GM18505 (cell line): ENCODE measurements at regions not wholly inside any gene's neighbourhood (a gene's known extent, or its start where the extent isn't known, plus 50 kb on each side); places are given as distances from the start of the nearest gene placed in this dataset.

ENCODE experiments used
- ATAC-seq: cut with Tn5 transposase; IDR thresholded peaks from one replicate; pipeline ENCODE4 v1.9.1; 2021; ENCODE audit not compliant: unreplicated experiment
- POLR2A ChIP-seq: IDR thresholded peaks from 4 replicates; pipeline ENCODE4 v1.6.1; 2011; ENCODE audit warnings: borderline replicate concordance; ENCODE audit not compliant: insufficient read depth, insufficient read length; ENCODE audit errors: extremely low read depth

DNA sequence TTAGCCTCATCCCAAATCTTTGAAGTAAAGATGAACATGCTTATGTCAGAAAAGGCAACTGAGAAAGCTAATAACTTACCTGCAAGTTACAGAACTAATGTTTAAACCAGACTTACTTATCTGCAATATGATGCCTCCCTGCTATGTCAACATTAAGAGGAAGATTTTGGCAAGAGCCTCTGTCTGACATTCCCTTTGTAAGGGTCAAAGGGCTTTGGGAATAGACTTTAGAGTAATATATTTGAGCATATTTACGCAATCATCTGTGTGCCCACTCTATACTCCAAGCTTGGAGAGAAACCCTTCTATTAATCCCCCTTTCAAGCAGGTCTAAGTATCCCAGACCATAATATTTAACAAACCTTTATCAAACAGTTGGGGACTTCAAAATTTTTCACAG, 389.4 kb downstream of the NPIPA8 start:
- no peak for ATAC-seq
- no peak for TF ChIP-seq POLR2A

DNA sequence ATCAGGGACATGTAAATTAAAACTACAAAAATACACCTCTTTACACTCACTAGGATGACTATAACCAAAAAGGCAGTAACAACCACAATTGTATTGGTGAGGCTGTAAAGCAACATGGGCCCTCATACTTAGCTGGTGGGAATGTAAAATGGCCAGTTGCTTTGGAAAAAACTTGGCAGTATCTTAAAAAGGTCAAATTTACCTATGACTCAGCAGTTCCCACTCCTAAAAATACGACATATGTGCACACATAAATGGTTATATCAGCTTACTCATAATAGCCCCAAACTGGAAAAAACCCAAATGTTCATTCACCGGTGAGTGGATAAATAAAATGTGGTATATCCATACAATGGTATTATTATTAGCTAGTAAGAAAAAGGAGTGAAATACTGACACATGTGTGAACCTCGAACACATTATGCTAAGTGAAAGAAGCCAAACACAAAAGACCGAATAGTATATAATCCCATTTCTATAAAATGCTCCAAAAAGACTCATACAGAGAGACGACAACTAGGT, 391.4 kb downstream of the NPIPA8 start:
- ATAC-seq, result no peak
- TF ChIP-seq POLR2A, result no peak

GRCh38 chr16:17944345-17944744, 392.2 kb downstream of the NPIPA8 start:
- no peak for ATAC-seq

DNA sequence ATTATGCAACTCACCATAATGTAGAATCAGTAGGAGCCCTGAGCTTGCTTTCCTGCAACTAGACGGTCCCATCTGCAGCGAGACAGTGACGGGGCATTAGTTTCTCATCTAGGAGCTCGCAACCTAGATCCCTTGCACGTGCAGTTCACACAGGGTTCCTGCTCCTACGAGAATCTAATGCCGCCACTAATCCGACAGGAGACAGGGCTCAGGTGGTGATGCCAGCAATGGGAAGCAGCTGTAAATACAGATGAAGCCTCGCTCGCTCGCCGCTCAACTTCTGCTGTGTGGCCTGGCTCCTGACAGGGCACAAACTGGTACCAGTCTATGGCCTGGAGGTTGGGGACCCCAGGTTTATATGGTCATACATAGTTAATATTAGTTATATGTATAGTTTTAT, 394.5 kb downstream of the NPIPA8 start:
- TF ChIP-seq POLR2A, result no peak
- ATAC-seq, result no peak

More at GRCh38 chr16:17944345-17944744, 392.2 kb downstream of the NPIPA8 start:
- no peak for TF ChIP-seq POLR2A

GRCh38 chr16:17940584-17941364, 395.8 kb downstream of the NPIPA8 start:
- no peak for TF ChIP-seq POLR2A
- ATAC-seq, result no peak

- no peak for TF ChIP-seq POLR2A
- no peak for ATAC-seq
Observed at GRCh38 chr16:17939723-17940122, 396.8 kb downstream of the NPIPA8 start.

- TF ChIP-seq POLR2A, result no peak
- no peak for ATAC-seq
Observed at GRCh38 chr16:17939122-17939536, 397.4 kb downstream of the NPIPA8 start.

GRCh38 chr16:17938546-17938945, 398.0 kb downstream of the NPIPA8 start:
- no peak for ATAC-seq
- no peak for TF ChIP-seq POLR2A

GRCh38 chr16:17936766-17937402, 399.7 kb downstream of the NPIPA8 start:
- TF ChIP-seq POLR2A, result no peak
- ATAC-seq, result no peak

DNA sequence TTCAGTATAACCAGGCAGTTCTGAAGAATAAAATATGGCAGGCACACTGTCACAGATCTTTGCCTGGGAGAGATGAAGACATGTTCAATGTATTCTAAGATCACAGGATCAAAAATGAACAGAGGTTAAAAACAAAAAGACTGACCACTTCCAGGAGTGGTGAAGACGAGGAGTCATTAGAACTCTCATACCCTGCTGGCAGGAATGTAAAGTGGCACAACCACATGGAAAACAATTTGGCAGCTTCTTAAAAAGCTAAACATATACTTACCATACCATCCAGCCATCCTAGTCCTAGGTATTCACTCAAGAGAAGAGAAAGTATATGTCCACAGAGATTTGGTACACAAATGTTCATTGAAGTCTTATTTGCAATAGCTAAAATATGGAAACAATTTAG, 406.3 kb downstream of the NPIPA8 start:
- ATAC-seq, result no peak
- no peak for TF ChIP-seq POLR2A

GRCh38 chr16:17926866-17927399, 409.6 kb downstream of the NPIPA8 start:
- ATAC-seq, result no peak
- TF ChIP-seq POLR2A, result no peak

GRCh38 chr16:17926461-17926860, 410.1 kb downstream of the NPIPA8 start:
- ATAC-seq, result no peak
- TF ChIP-seq POLR2A, result no peak

- no peak for TF ChIP-seq POLR2A
- no peak for ATAC-seq
Observed at GRCh38 chr16:17925761-17926160, 410.8 kb downstream of the NPIPA8 start.
